OCI-LY3 (cell line): ENCODE measurements at regions not wholly inside any gene's neighbourhood (a gene's known extent, or its start where the extent isn't known, plus 50 kb on each side); places are given as distances from the start of the nearest gene placed in this dataset.

Source experiments
- H2AFZ ChIP-seq: fragments of 200-600, 300-600 bp; shearing (Covaris generic); 2 replicates; pipeline ENCODE4 v1.6.0; 2014; ENCODE audit warnings: antibody characterized with exemption, low read depth, low read length
- H3K27ac ChIP-seq: fragments of 200-600, 300-600 bp; sonication (generic); 2 replicates; pipeline ENCODE4 v1.5.1; 2014; ENCODE audit warnings: mild to moderate bottlenecking, low read length, moderate library complexity, mixed read lengths
- H3K27me3 ChIP-seq: fragments of 200-600, 300-600 bp; sonication (generic); 2 replicates; pipeline ENCODE4 v1.6.1; 2014; ENCODE audit warnings: low read depth, low read length, mixed read lengths
- H3K36me3 ChIP-seq: fragments of 200-600, 300-600 bp; sonication (generic); replicated peaks from 2 replicates; pipeline ENCODE3; 2014; ENCODE audit warnings: low read depth, low read length, mixed read lengths
- H3K4me1 ChIP-seq: fragments of 300-600, 200-600 bp; sonication (generic); 2 replicates; pipeline ENCODE4 v1.6.1; 2014; ENCODE audit warnings: low read length, mixed read lengths
- H3K4me2 ChIP-seq: fragments of 200-600, 300-600 bp; sonication (generic); 2 replicates; pipeline ENCODE4 v1.6.1; 2014; ENCODE audit warnings: low read length, mixed read lengths
- H3K4me3 ChIP-seq: fragments of 300-600, 200-600 bp; sonication (generic); 2 replicates; pipeline ENCODE4 v1.5.1; 2014; ENCODE audit warnings: antibody characterized with exemption, mild to moderate bottlenecking, low read length, moderate library complexity
- H3K79me2 ChIP-seq: fragments of 300-600, 200-600 bp; shearing (Covaris generic); 2 replicates; pipeline ENCODE4 v1.6.1; 2014; ENCODE audit warnings: mild to moderate bottlenecking, low read length, mixed read lengths
- H3K9ac ChIP-seq: fragments of 300-600, 200-600 bp; shearing (Covaris generic); 2 replicates; pipeline ENCODE4 v1.6.0; 2014; ENCODE audit warnings: mild to moderate bottlenecking, low read length, moderate library complexity
- H3K9me3 ChIP-seq: fragments of 200-600, 300-600 bp; shearing (Covaris generic); 2 replicates; pipeline ENCODE4 v1.6.1; 2014; ENCODE audit warnings: low read length, mixed read lengths; ENCODE audit not compliant: insufficient read depth
- H4K20me1 ChIP-seq: fragments of 200-600, 300-600 bp; sonication (generic); 2 replicates; pipeline ENCODE4 v1.6.1; 2016; ENCODE audit warnings: low read length, mixed read lengths; ENCODE audit not compliant: insufficient read depth
- CTCF ChIP-seq: fragments of 200-600, 300-600 bp; sonication (generic); IDR thresholded peaks from 2 replicates; pipeline ENCODE4 v1.5.1; 2014; ENCODE audit warnings: antibody characterized with exemption, low read length, low read depth
- EZH2phosphoT487 ChIP-seq: fragments of 200-600 bp; shearing (Covaris generic); IDR thresholded peaks from 2 replicates; pipeline ENCODE4 v1.6.1; 2018; ENCODE audit warnings: antibody characterized with exemption, mixed run types, low read depth

DNA sequence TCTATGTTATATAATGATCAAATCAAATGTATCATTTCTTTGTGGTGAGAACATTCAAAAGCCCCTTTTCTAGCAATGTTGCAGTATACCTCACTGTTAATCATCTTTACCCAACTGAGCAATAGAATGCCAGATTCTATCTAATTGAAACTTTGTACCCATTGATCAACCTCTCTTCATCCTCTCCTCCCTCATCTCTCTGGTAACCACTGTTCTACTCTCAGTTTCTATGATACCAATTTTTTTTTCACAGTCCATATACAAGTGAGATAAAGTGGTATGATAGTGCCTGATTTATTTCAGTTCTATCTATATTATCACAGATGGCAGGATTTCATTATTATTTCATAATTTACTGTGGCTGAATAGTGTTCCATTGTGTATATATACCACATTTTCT lies 209.8 kb downstream of the SPCS3 start:
- Histone ChIP-seq H3K4me3 (no peak overlapping the region), H3K27ac (no peak overlapping the region), H3K27me3 (no peaks in the 10 kb centered on the region), H3K36me3 (no peaks in the 10 kb centered on the region), H3K4me2 (no peak overlapping the region), H3K9ac (no peak overlapping the region), H3K79me2 (no peaks in the 10 kb centered on the region), H4K20me1 (no peaks in the 10 kb centered on the region), H2AFZ (no peak overlapping the region), H3K4me1 (no peaks in the 10 kb centered on the region), H3K9me3 (no peaks in the 10 kb centered on the region)
- TF ChIP-seq CTCF (no peak), EZH2phosphoT487 (no peak)

- H3K36me3 ChIP-seq, result no peaks in the 10 kb centered on the region
- no peak overlapping the region for H3K27ac ChIP-seq
- no peaks in the 10 kb centered on the region for H3K27me3 ChIP-seq
- no peaks in the 10 kb centered on the region for H4K20me1 ChIP-seq
- no peak overlapping the region for H2AFZ ChIP-seq
- TF ChIP-seq EZH2phosphoT487, result no peak
- TF ChIP-seq CTCF, result no peak
- H3K4me1 ChIP-seq, result no peaks in the 10 kb centered on the region
- H3K79me2 ChIP-seq, result no peaks in the 10 kb centered on the region
- H3K9me3 ChIP-seq, result no peaks in the 10 kb centered on the region
- no peak overlapping the region for H3K4me3 ChIP-seq
- H3K9ac ChIP-seq, result no peak overlapping the region
- H3K4me2 ChIP-seq, result no peak overlapping the region
These were observed 213.4 kb downstream of the SPCS3 start for GRCh38 chr4:176533159-176533558.

- Histone ChIP-seq H3K4me1 (peaks cover 8% of the 10 kb centered on the region), H3K9me3 (no peaks in the 10 kb centered on the region), H4K20me1 (no peaks in the 10 kb centered on the region), H3K79me2 (no peaks in the 10 kb centered on the region), H3K4me2 (no peak overlapping the region), H2AFZ (no peak overlapping the region), H3K36me3 (no peaks in the 10 kb centered on the region), H3K27ac (no peak overlapping the region), H3K27me3 (no peaks in the 10 kb centered on the region), H3K9ac (no peak overlapping the region), H3K4me3 (no peak overlapping the region)
- no peak for TF ChIP-seq CTCF
- no peak for TF ChIP-seq EZH2phosphoT487
These were observed 214.8 kb downstream of the SPCS3 start for GRCh38 chr4:176534566-176534965.

GRCh38 chr4:176538217-176538925 lies 218.6 kb downstream of the SPCS3 start:
- Histone ChIP-seq H3K36me3 (no peaks in the 10 kb centered on the region), H2AFZ (no peak overlapping the region; the same call in 1 of the 2 replicates)

More at GRCh38 chr4:176538217-176538925, 218.6 kb downstream of the SPCS3 start:
- Histone ChIP-seq H3K4me3 (no peak overlapping the region), H3K27ac (no peak overlapping the region), H3K79me2 (no peaks in the 10 kb centered on the region), H4K20me1 (no peaks in the 10 kb centered on the region), H3K4me1 (peaks cover 8% of the 10 kb centered on the region), H3K27me3 (no peaks in the 10 kb centered on the region), H3K4me2 (no peak overlapping the region), H3K9ac (no peak overlapping the region), H3K9me3 (no peaks in the 10 kb centered on the region)
- TF ChIP-seq EZH2phosphoT487 (no peak), CTCF (no peak)
